ENCODE measurements at regions not wholly inside any gene's neighbourhood (a gene's known extent, or its start where the extent isn't known, plus 50 kb on each side); places are given as distances from the start of the nearest gene placed in this dataset.
"Not testable (repeated sequence)": the region's sequence is repeated elsewhere in the genome, so short reads cannot be mapped to it uniquely, and the experiment has no call there.

GRCh38 chr12:54799966-54800365 lies 54.4 kb upstream of the MUCL1 start:
- H3K27ac Mint-ChIP-seq; H3K4me3 Mint-ChIP-seq; H3K4me1 Mint-ChIP-seq; H3K9me3 Mint-ChIP-seq; H3K27me3 Mint-ChIP-seq (ENCODE audit: low read depth); DNase-seq (ENCODE audit: low spot score in 2 of 2, unreplicated experiment in 2 of 2); H3K36me3 Mint-ChIP-seq: not testable (repeated sequence)

- Mint-ChIP-seq H3K9me3 (no peaks in the 10 kb centered on the region), H3K36me3 (no peaks in the 10 kb centered on the region), H3K27me3 (ENCODE audit: low read depth) (no peaks in the 10 kb centered on the region), H3K4me1 (no peaks in the 10 kb centered on the region), H3K27ac (no peak overlapping the region), H3K4me3 (no peak overlapping the region)
- TF ChIP-seq CTCF (IDR thresholded peaks at IDR 0.05; ENCODE audit: unreplicated experiment): no peak
- no peak for DNase-seq (ENCODE audit: low spot score in 2 of 2, unreplicated experiment in 2 of 2)
Observed at GRCh38 chr12:54798651-54799050, 55.7 kb upstream of the MUCL1 start.

- Mint-ChIP-seq H3K36me3 (no peaks in the 10 kb centered on the region), H3K4me1 (no peaks in the 10 kb centered on the region), H3K27me3 (ENCODE audit: low read depth) (no peaks in the 10 kb centered on the region), H3K9me3 (no peaks in the 10 kb centered on the region), H3K27ac (no peak overlapping the region), H3K4me3 (no peak overlapping the region)
- TF ChIP-seq CTCF (IDR thresholded peaks at IDR 0.05; ENCODE audit: unreplicated experiment): no peak
- no peak for DNase-seq (ENCODE audit: low spot score in 2 of 2, unreplicated experiment in 2 of 2)
Observed at GRCh38 chr12:54796991-54797390, 57.3 kb upstream of the MUCL1 start.

GRCh38 chr12:54795644-54796043 lies 58.7 kb upstream of the MUCL1 start:
- TF ChIP-seq CTCF (IDR thresholded peaks at IDR 0.05; ENCODE audit: unreplicated experiment): no peak
- no peak overlapping the region for H3K27ac Mint-ChIP-seq

GRCh38 chr12:54786081-54786480 lies 68.2 kb upstream of the MUCL1 start:
- no peak for DNase-seq (ENCODE audit: low spot score in 2 of 2, unreplicated experiment in 2 of 2)
- H3K27me3 Mint-ChIP-seq (ENCODE audit: low read depth): no peaks in the 10 kb centered on the region
- no peak overlapping the region for H3K4me3 Mint-ChIP-seq
- H3K4me1 Mint-ChIP-seq: no peaks in the 10 kb centered on the region
- peaks cover 42% of the 10 kb centered on the region for H3K9me3 Mint-ChIP-seq
- no peaks in the 10 kb centered on the region for H3K36me3 Mint-ChIP-seq
- H3K27ac Mint-ChIP-seq: no peak overlapping the region
- no peak for TF ChIP-seq CTCF (IDR thresholded peaks at IDR 0.05; ENCODE audit: unreplicated experiment)

More at GRCh38 chr12:54795644-54796043, 58.7 kb upstream of the MUCL1 start:
- no peaks in the 10 kb centered on the region for H3K9me3 Mint-ChIP-seq
- no peak overlapping the region for H3K4me3 Mint-ChIP-seq
- H3K27me3 Mint-ChIP-seq (ENCODE audit: low read depth): no peaks in the 10 kb centered on the region
- no peaks in the 10 kb centered on the region for H3K36me3 Mint-ChIP-seq
- no peak for DNase-seq (ENCODE audit: low spot score in 2 of 2, unreplicated experiment in 2 of 2)
- H3K4me1 Mint-ChIP-seq: no peaks in the 10 kb centered on the region

- H3K4me3 Mint-ChIP-seq: no peak overlapping the region
- no peak for TF ChIP-seq CTCF (IDR thresholded peaks at IDR 0.05; ENCODE audit: unreplicated experiment)
- H3K27me3 Mint-ChIP-seq (ENCODE audit: low read depth): no peaks in the 10 kb centered on the region
- no peak for DNase-seq (ENCODE audit: low spot score in 2 of 2, unreplicated experiment in 2 of 2)
- peaks cover 45% of the 10 kb centered on the region for H3K9me3 Mint-ChIP-seq
- H3K4me1 Mint-ChIP-seq: no peaks in the 10 kb centered on the region
- no peaks in the 10 kb centered on the region for H3K36me3 Mint-ChIP-seq
- H3K27ac Mint-ChIP-seq: no peak overlapping the region
Observed at GRCh38 chr12:54784115-54784514, 70.2 kb upstream of the MUCL1 start.

- H3K4me1 Mint-ChIP-seq; H3K4me3 Mint-ChIP-seq; DNase-seq (ENCODE audit: low spot score in 2 of 2, unreplicated experiment in 2 of 2); H3K27ac Mint-ChIP-seq; H3K27me3 Mint-ChIP-seq (ENCODE audit: low read depth); H3K36me3 Mint-ChIP-seq: not testable (repeated sequence)
- H3K9me3 Mint-ChIP-seq: peaks cover 21% of the 10 kb centered on the region
Observed at GRCh38 chr12:54777031-54777430, 77.3 kb upstream of the MUCL1 start.
